ENCODE measurements at regions not wholly inside any gene's neighbourhood (a gene's known extent, or its start where the extent isn't known, plus 50 kb on each side); places are given as distances from the start of the nearest gene placed in this dataset.

- H3K27me3 ChIP-seq (ENCODE audit: insufficient read depth, poor library complexity, severe bottlenecking): no peaks in the 10 kb centered on the region
- DNase-seq (ENCODE audit: low read depth in 1 of 2, low spot score in 1 of 2): no peak
Measured at GRCh38 chr14:97780804-97781203, 983.6 kb downstream of the VRK1 start.

GRCh38 chr14:97781961-97782360 lies 984.8 kb downstream of the VRK1 start:
- no peak overlapping the region for H3K4me3 ChIP-seq (replicated peaks; ENCODE audit: insufficient read depth, low read length)
- H3K27ac ChIP-seq (replicated peaks): no peak overlapping the region
- no peaks in the 10 kb centered on the region for H3K27me3 ChIP-seq (ENCODE audit: insufficient read depth, poor library complexity, severe bottlenecking)
- TF ChIP-seq, protein P1, sequence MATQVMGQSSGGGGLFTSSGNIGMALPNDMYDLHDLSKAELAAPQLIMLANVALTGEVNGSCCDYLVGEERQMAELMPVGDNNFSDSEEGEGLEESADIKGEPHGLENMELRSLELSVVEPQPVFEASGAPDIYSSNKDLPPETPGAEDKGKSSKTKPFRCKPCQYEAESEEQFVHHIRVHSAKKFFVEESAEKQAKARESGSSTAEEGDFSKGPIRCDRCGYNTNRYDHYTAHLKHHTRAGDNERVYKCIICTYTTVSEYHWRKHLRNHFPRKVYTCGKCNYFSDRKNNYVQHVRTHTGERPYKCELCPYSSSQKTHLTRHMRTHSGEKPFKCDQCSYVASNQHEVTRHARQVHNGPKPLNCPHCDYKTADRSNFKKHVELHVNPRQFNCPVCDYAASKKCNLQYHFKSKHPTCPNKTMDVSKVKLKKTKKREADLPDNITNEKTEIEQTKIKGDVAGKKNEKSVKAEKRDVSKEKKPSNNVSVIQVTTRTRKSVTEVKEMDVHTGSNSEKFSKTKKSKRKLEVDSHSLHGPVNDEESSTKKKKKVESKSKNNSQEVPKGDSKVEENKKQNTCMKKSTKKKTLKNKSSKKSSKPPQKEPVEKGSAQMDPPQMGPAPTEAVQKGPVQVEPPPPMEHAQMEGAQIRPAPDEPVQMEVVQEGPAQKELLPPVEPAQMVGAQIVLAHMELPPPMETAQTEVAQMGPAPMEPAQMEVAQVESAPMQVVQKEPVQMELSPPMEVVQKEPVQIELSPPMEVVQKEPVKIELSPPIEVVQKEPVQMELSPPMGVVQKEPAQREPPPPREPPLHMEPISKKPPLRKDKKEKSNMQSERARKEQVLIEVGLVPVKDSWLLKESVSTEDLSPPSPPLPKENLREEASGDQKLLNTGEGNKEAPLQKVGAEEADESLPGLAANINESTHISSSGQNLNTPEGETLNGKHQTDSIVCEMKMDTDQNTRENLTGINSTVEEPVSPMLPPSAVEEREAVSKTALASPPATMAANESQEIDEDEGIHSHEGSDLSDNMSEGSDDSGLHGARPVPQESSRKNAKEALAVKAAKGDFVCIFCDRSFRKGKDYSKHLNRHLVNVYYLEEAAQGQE (IDR thresholded peaks at IDR 0.05; ENCODE audit: insufficient replicate concordance, low read depth): no peak
- TF ChIP-seq POLR2AphosphoS5 (IDR thresholded peaks at IDR 0.05; ENCODE audit: low read depth): no peak
- no peak for TF ChIP-seq CTCF (IDR thresholded peaks at IDR 0.05; ENCODE audit: insufficient read depth, low read length)
- no peak for TF ChIP-seq SPI1 (IDR thresholded peaks at IDR 0.05; ENCODE audit: borderline replicate concordance, low read depth)
- TF ChIP-seq GABPA (IDR thresholded peaks at IDR 0.05; ENCODE audit: low read depth): no peak
- DNase-seq (ENCODE audit: low read depth in 1 of 2, low spot score in 1 of 2): no peak

More at GRCh38 chr14:97780804-97781203, 983.6 kb downstream of the VRK1 start:
- TF ChIP-seq SPI1 (IDR thresholded peaks at IDR 0.05; ENCODE audit: borderline replicate concordance, low read depth) (no peak), GABPA (IDR thresholded peaks at IDR 0.05; ENCODE audit: low read depth) (no peak), POLR2AphosphoS5 (IDR thresholded peaks at IDR 0.05; ENCODE audit: low read depth) (no peak), CTCF (IDR thresholded peaks at IDR 0.05; ENCODE audit: insufficient read depth, low read length) (no peak)
- TF ChIP-seq, protein P1 (IDR thresholded peaks at IDR 0.05; ENCODE audit: insufficient replicate concordance, low read depth): no peak
- Histone ChIP-seq H3K4me3 (replicated peaks; ENCODE audit: insufficient read depth, low read length) (no peak overlapping the region), H3K27ac (replicated peaks) (no peak overlapping the region)

DNA sequence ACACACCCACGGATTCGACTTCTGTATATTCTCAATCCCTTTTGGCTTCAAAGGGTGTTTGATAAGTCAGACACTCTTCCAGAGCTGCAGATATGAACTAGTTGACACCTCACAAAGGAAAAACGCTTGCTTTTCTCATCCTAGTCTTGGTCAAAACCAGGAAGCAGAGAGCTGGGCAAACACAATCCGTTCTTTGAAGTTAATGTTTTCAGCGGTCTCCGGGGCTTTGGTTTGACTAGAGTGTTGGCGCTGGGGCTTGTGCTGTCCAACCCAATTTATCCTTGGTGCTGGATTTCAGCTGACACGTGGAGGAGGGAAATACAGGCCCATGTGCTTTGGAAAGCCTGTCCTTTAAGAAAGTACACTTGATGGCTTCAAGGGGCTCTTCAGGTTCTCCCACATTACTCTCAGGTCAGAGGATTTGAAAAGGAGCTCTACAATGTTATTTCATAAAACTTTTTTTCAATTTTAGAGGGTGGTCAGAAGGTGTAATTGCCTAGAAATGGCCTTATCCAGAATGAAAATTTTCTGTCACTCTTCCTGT lies 985.8 kb downstream of the VRK1 start:
- TF ChIP-seq, protein P1 (IDR thresholded peaks at IDR 0.05; ENCODE audit: insufficient replicate concordance, low read depth): no peak
- TF ChIP-seq GABPA (IDR thresholded peaks at IDR 0.05; ENCODE audit: low read depth) (no peak), POLR2AphosphoS5 (IDR thresholded peaks at IDR 0.05; ENCODE audit: low read depth) (no peak), SPI1 (IDR thresholded peaks at IDR 0.05; ENCODE audit: borderline replicate concordance, low read depth) (no peak), CTCF (IDR thresholded peaks at IDR 0.05; ENCODE audit: insufficient read depth, low read length) (no peak)
- H3K27me3 ChIP-seq (ENCODE audit: insufficient read depth, poor library complexity, severe bottlenecking): no peaks in the 10 kb centered on the region
- DNase-seq (ENCODE audit: low read depth in 1 of 2, low spot score in 1 of 2): no peak
- H3K27ac ChIP-seq (replicated peaks): no peak overlapping the region
- H3K4me3 ChIP-seq (replicated peaks; ENCODE audit: insufficient read depth, low read length): no peak overlapping the region
